ENCODE measurements at regions not wholly inside any gene's neighbourhood (a gene's known extent, or its start where the extent isn't known, plus 50 kb on each side); places are given as distances from the start of the nearest gene placed in this dataset.

GRCh38 chr1:62917314-62917713 is 133.4 kb downstream of the ATG4C start:
- H3K9me3 Mint-ChIP-seq: peaks cover 0 to 2% (median 0%) of the 10 kb centered on the region in 9 donors
- POLR2A ChIA-PET: no interaction called here
- no peaks in the 10 kb centered on the region for H3K4me1 Mint-ChIP-seq
- peaks cover 9 to 40% (median 15%) of the 10 kb centered on the region in 5 donors for H3K27me3 Mint-ChIP-seq
- no peak for DNase-seq
- no peak overlapping the region for H3K4me3 Mint-ChIP-seq
- H3K27ac Mint-ChIP-seq: no peak overlapping the region
- ATAC-seq: no peak
- H3K36me3 Mint-ChIP-seq: no peaks in the 10 kb centered on the region

DNA sequence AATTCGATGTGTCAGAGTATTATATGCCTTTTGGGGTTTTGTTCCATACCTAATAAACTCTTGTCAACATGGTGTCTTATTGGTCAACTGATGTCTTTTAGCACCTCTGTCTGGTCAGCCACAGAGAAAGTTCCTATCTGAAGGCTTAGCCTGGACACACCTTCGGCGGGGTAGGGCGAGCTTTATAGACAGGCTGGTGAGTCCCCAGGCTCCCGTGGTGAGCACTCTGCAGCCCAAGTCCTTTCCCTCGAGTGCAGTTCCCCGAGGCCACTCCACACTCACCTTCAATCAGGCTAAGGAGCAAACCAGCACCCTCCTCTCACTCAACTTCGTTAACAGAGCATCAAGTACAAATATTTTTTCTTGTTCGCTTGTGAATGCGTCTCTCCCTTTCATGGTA is 133.9 kb downstream of the ATG4C start:
- Mint-ChIP-seq H3K9me3 (peaks cover 0 to 2% (median 0%) of the 10 kb centered on the region in 9 donors), H3K27ac (no peak overlapping the region), H3K36me3 (no peaks in the 10 kb centered on the region), H3K4me1 (no peaks in the 10 kb centered on the region), H3K27me3 (peaks cover 10 to 40% (median 17%) of the 10 kb centered on the region in 5 donors), H3K4me3 (no peak overlapping the region)
- ATAC-seq: no peak
- POLR2A ChIA-PET: no interaction called here
- no peak for DNase-seq

DNA sequence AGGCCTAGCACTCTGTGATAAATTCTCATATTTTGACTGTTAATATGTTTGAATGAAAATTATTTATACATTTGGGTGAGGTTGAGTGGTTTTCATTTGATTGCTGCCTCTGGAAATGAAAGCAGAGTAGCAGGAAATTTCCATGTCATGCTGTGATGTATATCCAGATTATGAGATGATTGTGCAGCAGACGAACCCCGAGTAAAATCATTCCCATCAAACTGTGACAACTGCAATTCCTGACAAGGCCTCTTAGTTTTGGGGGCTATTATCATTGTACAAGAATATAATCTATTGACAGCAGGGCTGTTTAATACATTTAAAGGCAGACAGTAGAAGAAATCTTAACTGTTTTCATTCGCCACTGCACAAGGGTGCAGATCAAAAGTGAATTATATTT is 134.8 kb downstream of the ATG4C start:
- Mint-ChIP-seq H3K27ac (no peak overlapping the region), H3K9me3 (peaks cover 0 to 8% (median 2%) of the 10 kb centered on the region in 9 donors), H3K4me1 (no peaks in the 10 kb centered on the region), H3K36me3 (no peaks in the 10 kb centered on the region), H3K4me3 (no peak overlapping the region), H3K27me3 (peaks cover 11 to 37% (median 15%) of the 10 kb centered on the region in 5 donors)
- POLR2A ChIA-PET: no interaction called here
- ATAC-seq (no peak), DNase-seq (no peak)

GRCh38 chr1:62922006-62922405 is 138.1 kb downstream of the ATG4C start:
- Mint-ChIP-seq H3K4me3 (no peak overlapping the region), H3K27me3 (peaks cover 10 to 20% (median 14%) of the 10 kb centered on the region in 5 donors), H3K4me1 (no peaks in the 10 kb centered on the region), H3K9me3 (peaks cover 0 to 8% (median 2%) of the 10 kb centered on the region in 9 donors), H3K36me3 (no peaks in the 10 kb centered on the region), H3K27ac (no peak overlapping the region)
- DNase-seq (no peak), ATAC-seq (no peak)
- POLR2A ChIA-PET: no interaction called here

- POLR2A ChIA-PET: no interaction called here
- Mint-ChIP-seq H3K36me3 (no peaks in the 10 kb centered on the region), H3K27ac (no peak overlapping the region), H3K4me3 (no peak overlapping the region), H3K27me3 (peaks cover 6 to 22% (median 18%) of the 10 kb centered on the region in 5 donors), H3K4me1 (no peaks in the 10 kb centered on the region), H3K9me3 (peaks cover 0 to 8% (median 2%) of the 10 kb centered on the region in 9 donors)
- ATAC-seq (no peak), DNase-seq (no peak)
Measured at GRCh38 chr1:62924983-62925790, 141.3 kb downstream of the ATG4C start.

DNA sequence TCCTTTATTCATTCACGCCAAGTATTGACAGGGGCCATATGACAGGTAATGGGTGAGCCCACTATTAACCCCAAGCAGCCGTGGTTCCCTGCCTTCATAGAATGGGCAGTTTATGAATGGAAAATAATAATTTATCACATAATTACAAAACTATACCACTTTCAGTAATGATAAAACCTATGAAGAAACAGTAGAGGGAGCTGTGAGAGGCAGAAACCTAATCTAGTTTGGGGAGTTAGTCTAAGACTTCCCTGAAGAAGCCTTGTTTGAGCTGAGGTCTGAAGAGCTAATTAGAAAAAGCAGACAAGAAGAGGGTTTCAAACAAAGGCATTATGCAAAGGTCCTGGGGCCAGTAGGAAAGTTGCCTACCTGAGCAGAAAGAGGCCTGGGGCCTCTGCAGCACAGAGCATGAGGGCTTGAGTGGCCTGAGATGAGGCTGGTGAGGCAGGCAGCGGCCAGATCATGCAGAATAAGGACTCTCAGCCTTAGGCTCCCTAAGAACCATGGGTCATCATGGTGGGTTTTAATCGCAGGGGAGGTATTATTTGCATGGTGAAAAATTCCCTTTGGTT is 142.8 kb downstream of the ATG4C start:
- POLR2A ChIA-PET: no interaction called here
- Mint-ChIP-seq H3K36me3 (no peaks in the 10 kb centered on the region), H3K27me3 (peaks cover 6 to 32% (median 19%) of the 10 kb centered on the region in 5 donors)

DNA sequence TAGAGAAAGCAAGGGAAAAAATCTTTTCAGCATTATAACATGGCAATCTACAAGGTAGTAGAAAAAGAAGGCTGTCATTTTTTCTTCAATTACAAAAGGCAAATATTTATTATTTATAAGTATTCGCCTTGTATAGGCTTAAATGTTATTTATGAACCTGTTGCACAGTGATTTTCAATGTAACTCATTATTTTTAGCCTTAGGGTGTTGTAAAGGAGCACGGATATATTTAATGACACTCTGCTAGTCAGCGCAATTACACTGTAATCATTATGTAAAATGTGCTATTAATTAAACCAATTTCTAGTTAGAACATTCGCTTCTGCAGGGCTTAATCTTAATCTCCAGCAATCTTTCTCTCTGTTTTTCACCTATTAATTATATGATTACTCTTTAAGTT is 145.0 kb downstream of the ATG4C start:
- no peaks in the 10 kb centered on the region for H3K36me3 Mint-ChIP-seq
- H3K27me3 Mint-ChIP-seq: peaks cover 3 to 32% (median 17%) of the 10 kb centered on the region in 5 donors
- H3K9me3 Mint-ChIP-seq: no peaks in the 10 kb centered on the region
- ATAC-seq: no peak
- no peak overlapping the region for H3K4me3 Mint-ChIP-seq
- POLR2A ChIA-PET: no interaction called here
- no peaks in the 10 kb centered on the region for H3K4me1 Mint-ChIP-seq
- no peak overlapping the region for H3K27ac Mint-ChIP-seq
- DNase-seq: no peak

More for the DNA sequence above, 142.8 kb downstream of the ATG4C start:
- no peak overlapping the region for H3K27ac Mint-ChIP-seq
- DNase-seq (no peak), ATAC-seq (no peak)
- H3K4me3 Mint-ChIP-seq: no peak overlapping the region
- peaks cover 0 to 8% (median 2%) of the 10 kb centered on the region in 9 donors for H3K9me3 Mint-ChIP-seq
- H3K4me1 Mint-ChIP-seq: no peaks in the 10 kb centered on the region

GRCh38 chr1:62937634-62938296 is 153.8 kb downstream of the ATG4C start:
- peaks cover 2 to 20% (median 5%) of the 10 kb centered on the region in 5 donors for H3K27me3 Mint-ChIP-seq
- no peaks in the 10 kb centered on the region for H3K4me1 Mint-ChIP-seq
- POLR2A ChIA-PET: no interaction called here
- H3K36me3 Mint-ChIP-seq: no peaks in the 10 kb centered on the region
- H3K27ac Mint-ChIP-seq: no peak overlapping the region
- no peaks in the 10 kb centered on the region for H3K9me3 Mint-ChIP-seq
- no peak overlapping the region for H3K4me3 Mint-ChIP-seq
- ATAC-seq: no peak
- no peak for DNase-seq

DNA sequence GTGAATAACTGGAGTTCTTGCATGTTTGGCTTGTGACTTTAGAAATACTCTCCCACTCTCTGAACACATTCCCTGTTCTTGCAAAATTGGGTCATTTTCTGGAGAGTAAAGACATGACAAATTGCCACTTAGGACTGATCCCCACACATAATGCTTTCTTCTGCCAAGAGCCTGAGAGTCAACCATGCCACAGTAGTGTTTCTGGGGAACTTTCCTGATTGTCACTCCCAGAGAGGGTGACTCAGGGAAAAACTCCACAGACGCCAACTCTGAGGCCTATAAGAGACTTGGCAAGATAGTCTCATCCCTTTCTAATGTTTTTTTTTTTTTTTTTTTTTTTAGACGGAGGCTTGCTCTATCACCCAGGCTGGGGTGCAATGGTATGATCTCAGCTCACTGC is 157.8 kb downstream of the ATG4C start:
- no peaks in the 10 kb centered on the region for H3K9me3 Mint-ChIP-seq
- peaks cover 8 to 16% (median 9%) of the 10 kb centered on the region in 5 donors for H3K27me3 Mint-ChIP-seq
- no peaks in the 10 kb centered on the region for H3K4me1 Mint-ChIP-seq
- ATAC-seq (no peak), DNase-seq (no peak)
- no peak overlapping the region for H3K27ac Mint-ChIP-seq
- no peaks in the 10 kb centered on the region for H3K36me3 Mint-ChIP-seq
- POLR2A ChIA-PET: no interaction called here
- no peak overlapping the region for H3K4me3 Mint-ChIP-seq

DNA sequence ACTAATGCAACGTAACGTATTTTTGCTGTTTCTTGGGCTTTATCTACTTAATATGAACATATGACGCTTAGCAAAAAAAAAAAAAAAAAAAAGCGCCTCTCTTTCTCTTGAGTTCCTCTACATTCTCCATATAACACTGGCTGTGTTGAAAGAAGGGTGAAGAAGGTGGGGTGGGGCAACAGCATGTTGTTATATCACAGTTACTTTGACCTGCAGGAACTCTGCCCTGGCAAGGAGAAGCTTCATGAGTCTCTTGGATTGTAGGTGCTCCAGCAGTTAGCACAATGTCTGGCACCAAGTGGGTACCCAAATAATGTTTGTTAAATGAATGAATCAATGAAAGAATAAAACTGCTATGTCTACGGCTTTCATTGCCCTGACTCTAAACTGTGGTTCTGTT is 162.6 kb downstream of the ATG4C start:
- POLR2A ChIA-PET: no interaction called here
- Mint-ChIP-seq H3K27me3 (peaks cover 7 to 27% (median 17%) of the 10 kb centered on the region in 5 donors), H3K9me3 (no peaks in the 10 kb centered on the region), H3K4me3 (no peak overlapping the region), H3K27ac (no peak overlapping the region), H3K36me3 (no peaks in the 10 kb centered on the region), H3K4me1 (no peaks in the 10 kb centered on the region)
- DNase-seq (no peak), ATAC-seq (no peak)

DNA sequence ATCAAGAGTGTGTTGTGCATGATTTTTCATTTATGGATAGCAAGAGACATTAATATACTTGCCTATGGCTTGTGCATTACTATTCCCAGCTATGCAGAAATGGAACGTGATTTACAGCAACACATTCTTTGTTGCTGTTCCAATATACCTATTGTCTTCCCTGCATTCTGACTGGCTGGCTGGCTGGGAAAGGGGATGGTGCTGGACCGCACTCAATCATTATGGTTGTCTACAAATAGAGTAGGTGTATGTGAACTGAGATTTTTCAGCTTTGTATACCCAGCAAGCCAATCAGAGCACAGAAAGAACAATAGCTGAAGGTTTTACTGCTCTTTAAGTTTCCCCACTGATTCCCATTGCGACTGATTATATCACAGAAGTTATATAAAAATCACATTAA is 167.5 kb downstream of the ATG4C start:
- POLR2A ChIA-PET: no interaction called here
- Mint-ChIP-seq H3K4me3 (no peak overlapping the region), H3K4me1 (no peaks in the 10 kb centered on the region), H3K36me3 (no peaks in the 10 kb centered on the region), H3K27ac (no peak overlapping the region), H3K27me3 (peaks cover 3 to 35% (median 11%) of the 10 kb centered on the region in 5 donors), H3K9me3 (no peaks in the 10 kb centered on the region)
- DNase-seq (no peak), ATAC-seq (no peak)

GRCh38 chr1:62952596-62952995 is 168.7 kb downstream of the ATG4C start:
- no peak for ATAC-seq
- Mint-ChIP-seq H3K4me3 (no peak overlapping the region), H3K27me3 (peaks cover 5 to 29% (median 15%) of the 10 kb centered on the region in 5 donors), H3K9me3 (no peaks in the 10 kb centered on the region), H3K4me1 (no peaks in the 10 kb centered on the region), H3K36me3 (no peaks in the 10 kb centered on the region), H3K27ac (no peak overlapping the region)
- DNase-seq: no peak
- POLR2A ChIA-PET: no interaction called here

DNA sequence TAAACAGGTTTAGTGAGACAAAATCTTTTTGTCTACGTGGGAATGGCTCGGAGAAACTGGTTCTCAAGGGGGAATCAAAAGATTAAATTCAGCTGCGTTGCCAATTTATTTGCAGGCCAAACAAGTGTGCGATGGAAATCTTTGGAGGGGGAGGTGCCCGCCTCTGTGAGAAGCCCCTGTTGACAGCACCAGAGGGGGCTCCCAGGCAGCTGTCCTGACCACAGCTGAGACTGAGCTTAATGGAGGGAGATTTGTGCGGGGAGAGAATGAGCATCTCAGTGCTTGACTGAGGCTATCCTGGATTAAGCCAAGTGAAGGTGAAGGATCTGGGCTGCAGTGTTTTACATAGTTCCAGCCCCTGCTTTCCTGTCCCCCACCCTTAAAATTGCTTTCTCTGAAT is 169.7 kb downstream of the ATG4C start:
- Mint-ChIP-seq H3K4me1 (no peaks in the 10 kb centered on the region), H3K9me3 (no peaks in the 10 kb centered on the region), H3K27ac (no peak overlapping the region), H3K4me3 (no peak overlapping the region), H3K27me3 (peaks cover 5 to 28% (median 15%) of the 10 kb centered on the region in 5 donors), H3K36me3 (no peaks in the 10 kb centered on the region)
- POLR2A ChIA-PET: no interaction called here
- ATAC-seq (no peak), DNase-seq (no peak)
